ENCODE measurements at regions not wholly inside any gene's neighbourhood (a gene's known extent, or its start where the extent isn't known, plus 50 kb on each side); places are given as distances from the start of the nearest gene placed in this dataset.
"Not testable (repeated sequence)": the region's sequence is repeated elsewhere in the genome, so short reads cannot be mapped to it uniquely, and the experiment has no call there.

DNA sequence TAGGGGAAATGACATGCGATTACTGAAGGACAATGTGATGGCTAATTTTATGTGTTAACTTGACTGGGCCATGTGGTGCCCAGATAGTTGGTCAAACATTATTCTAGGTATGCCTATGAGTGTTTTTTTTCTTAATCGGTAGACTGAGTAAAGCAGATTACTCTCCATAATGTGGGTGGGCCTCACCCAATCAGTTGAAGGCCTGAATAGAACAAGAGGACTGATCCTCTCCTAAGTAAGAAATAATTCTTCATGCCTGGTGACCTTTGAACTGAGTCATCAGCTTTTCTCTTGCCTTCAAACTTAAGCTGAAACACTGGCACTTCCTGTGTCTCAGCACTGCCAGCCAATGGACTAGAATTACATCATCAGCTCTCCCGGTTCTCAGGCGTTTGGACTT lies 164.0 kb upstream of the FGF13 start:
- DNase-seq (no peak), ATAC-seq (no peak)
- TF ChIP-seq, protein P1, sequence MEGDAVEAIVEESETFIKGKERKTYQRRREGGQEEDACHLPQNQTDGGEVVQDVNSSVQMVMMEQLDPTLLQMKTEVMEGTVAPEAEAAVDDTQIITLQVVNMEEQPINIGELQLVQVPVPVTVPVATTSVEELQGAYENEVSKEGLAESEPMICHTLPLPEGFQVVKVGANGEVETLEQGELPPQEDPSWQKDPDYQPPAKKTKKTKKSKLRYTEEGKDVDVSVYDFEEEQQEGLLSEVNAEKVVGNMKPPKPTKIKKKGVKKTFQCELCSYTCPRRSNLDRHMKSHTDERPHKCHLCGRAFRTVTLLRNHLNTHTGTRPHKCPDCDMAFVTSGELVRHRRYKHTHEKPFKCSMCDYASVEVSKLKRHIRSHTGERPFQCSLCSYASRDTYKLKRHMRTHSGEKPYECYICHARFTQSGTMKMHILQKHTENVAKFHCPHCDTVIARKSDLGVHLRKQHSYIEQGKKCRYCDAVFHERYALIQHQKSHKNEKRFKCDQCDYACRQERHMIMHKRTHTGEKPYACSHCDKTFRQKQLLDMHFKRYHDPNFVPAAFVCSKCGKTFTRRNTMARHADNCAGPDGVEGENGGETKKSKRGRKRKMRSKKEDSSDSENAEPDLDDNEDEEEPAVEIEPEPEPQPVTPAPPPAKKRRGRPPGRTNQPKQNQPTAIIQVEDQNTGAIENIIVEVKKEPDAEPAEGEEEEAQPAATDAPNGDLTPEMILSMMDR (IDR thresholded peaks at IDR 0.05), result no peak
- H3K4me1 ChIP-seq, result no peaks in the 10 kb centered on the region
- H3K27ac ChIP-seq, result no peak overlapping the region
- H3K36me3 ChIP-seq, result no peaks in the 10 kb centered on the region
- 85 to 86% methylated on average over 4 of the region's 4 CpGs for WGBS, 2 donors
- H3K9me3 ChIP-seq, result peaks cover 0 to 6% (median 0%) of the 10 kb centered on the region in 11 donors
- no peaks in the 10 kb centered on the region for H3K27me3 ChIP-seq
- intact Hi-C loops (cut with DNase I), result no loop called here
- no peak overlapping the region for H3K4me3 ChIP-seq

DNA sequence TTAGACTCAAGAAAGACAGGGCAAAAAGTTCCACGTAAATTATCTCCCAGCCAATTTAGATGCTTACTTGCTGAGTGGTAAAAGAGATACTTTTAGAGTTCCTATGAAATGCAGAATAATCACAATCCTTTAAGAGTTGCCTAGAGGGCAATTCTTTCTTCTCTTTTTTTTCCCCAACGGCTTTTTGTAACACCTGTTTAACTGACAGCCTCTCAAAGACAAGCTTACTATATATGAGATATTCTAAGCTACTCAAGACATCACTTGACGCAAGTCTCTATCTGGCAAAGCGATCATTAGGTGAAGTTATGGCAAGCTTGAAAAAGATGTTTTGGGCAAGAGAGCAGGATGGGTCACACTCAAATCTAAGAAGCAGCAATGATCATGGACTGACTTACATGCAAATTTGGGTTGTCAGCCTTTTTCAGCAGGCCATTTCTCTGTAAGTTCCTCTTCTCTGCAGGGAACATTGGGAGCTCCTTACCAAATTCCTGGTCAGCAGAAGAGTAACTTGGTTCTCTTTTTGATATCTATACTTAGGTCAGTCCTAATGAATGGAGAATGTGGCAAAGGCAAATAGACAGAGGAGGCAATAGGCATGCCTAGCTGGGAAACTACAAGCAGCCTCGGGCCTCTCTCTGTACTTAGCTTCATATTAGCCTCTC lies 162.9 kb upstream of the FGF13 start:
- H3K4me3 ChIP-seq, result no peak overlapping the region
- TF ChIP-seq, protein P1 (IDR thresholded peaks at IDR 0.05), result no peak
- intact Hi-C loops (cut with DNase I), result no loop called here
- no peaks in the 10 kb centered on the region for H3K36me3 ChIP-seq
- H3K27me3 ChIP-seq, result no peaks in the 10 kb centered on the region
- no peaks in the 10 kb centered on the region for H3K4me1 ChIP-seq
- H3K27ac ChIP-seq, result no peak overlapping the region
- 83 to 87% methylated on average over 5 of the region's 5 CpGs for WGBS, 2 donors
- DNase-seq, result no peak
- no peak for ATAC-seq
- no peaks in the 10 kb centered on the region for H3K9me3 ChIP-seq

DNA sequence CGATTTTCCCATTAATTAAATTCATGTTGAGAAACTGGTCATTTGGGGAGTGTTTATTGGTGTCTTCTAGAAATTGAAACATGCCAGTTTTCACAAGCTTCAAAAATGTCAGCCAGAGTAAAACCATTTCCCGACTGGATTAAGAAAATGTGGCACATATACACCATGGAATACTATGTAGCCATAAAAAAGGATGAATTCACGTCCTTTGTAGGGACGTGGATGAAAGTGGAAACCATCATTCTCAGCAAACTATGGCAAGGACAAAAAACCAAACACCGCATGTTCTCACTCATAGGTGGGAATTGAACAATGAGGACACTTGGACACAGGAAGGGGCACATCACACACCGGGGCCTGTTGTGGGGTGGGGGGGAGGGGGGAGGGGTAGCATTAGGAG lies 162.1 kb upstream of the FGF13 start:
- H3K36me3 ChIP-seq; H3K4me3 ChIP-seq; H3K27ac ChIP-seq; DNase-seq; intact Hi-C loops (cut with DNase I); H3K4me1 ChIP-seq; H3K27me3 ChIP-seq; ATAC-seq; H3K9me3 ChIP-seq: not testable (repeated sequence)
- 91 to 92% methylated on average over 5 to 6 of the region's 6 CpGs for WGBS, 2 donors

DNA sequence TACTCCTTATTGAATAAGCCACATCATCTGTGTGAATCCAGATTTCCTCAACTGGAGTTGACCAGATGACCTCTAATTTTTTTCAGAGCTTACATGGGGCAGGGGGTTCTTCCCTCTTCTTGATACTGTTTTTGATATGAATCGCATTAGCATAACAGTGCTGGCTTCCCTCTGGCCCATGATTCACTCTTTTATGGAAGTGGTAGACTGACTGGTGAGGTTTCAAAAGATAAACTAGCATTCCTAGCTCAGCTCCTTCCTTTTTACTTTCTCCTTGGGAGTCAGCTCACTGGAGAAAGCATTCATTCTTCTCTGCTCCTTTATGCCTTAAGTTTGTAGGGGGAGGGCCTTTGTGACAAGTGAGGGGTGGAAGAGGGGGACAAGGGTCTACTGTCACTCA lies 161.0 kb upstream of the FGF13 start:
- intact Hi-C loops (cut with DNase I), result no loop called here
- 82 to 83% methylated on average over 1 of the region's 1 CpG for WGBS, 2 donors
- no peak for ATAC-seq

DNA sequence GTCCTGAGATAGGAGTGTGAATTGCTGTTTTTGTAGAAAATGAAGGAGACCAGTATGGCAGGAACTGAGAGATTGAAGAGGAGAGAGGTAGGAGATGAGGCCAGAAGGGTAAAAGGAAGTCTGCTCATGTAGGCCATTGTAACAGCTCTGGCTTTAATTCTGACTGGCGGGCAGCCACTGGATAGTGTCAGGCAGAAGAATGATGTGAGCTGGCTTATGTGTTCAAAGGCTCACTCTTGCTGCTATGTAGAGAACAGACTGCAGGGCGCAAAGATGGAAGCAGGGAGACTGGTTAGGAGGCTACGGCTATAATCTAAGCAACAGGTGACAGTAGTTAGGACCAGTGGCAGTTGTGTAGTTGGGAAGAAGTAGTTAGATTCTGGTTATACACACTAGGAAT lies 160.2 kb upstream of the FGF13 start:
- no peaks in the 10 kb centered on the region for H3K27me3 ChIP-seq
- no peaks in the 10 kb centered on the region for H3K9me3 ChIP-seq
- intact Hi-C loops (cut with DNase I), result no loop called here
- no peaks in the 10 kb centered on the region for H3K4me1 ChIP-seq
- 78 to 82% methylated on average over 3 of the region's 3 CpGs for WGBS, 2 donors
- ATAC-seq (no peak), DNase-seq (no peak)
- no peaks in the 10 kb centered on the region for H3K36me3 ChIP-seq
- no peak overlapping the region for H3K4me3 ChIP-seq
- H3K27ac ChIP-seq, result no peak overlapping the region
- TF ChIP-seq, protein P1 (IDR thresholded peaks at IDR 0.05), result no peak

More for the DNA sequence above, 161.0 kb upstream of the FGF13 start:
- Histone ChIP-seq H3K27ac (no peak overlapping the region), H3K4me1 (no peaks in the 10 kb centered on the region), H3K27me3 (no peaks in the 10 kb centered on the region), H3K4me3 (no peak overlapping the region), H3K36me3 (no peaks in the 10 kb centered on the region), H3K9me3 (no peaks in the 10 kb centered on the region)
- TF ChIP-seq, protein P1 (IDR thresholded peaks at IDR 0.05), result no peak
- DNase-seq, result no peak

Data from heart right ventricle (tissue), 16 donors.